HepG2 (cell line): ENCODE measurements at regions not wholly inside any gene's neighbourhood (a gene's known extent, or its start where the extent isn't known, plus 50 kb on each side); places are given as distances from the start of the nearest gene placed in this dataset.

ENCODE experiments used
- KAT7 ChIP-seq: IDR thresholded peaks from 2 replicates; pipeline ENCODE4 v1.6.1; 2018; ENCODE audit warnings: borderline replicate concordance, missing compliant biosample characterization
- KDM4B ChIP-seq: sonication (generic); formaldehyde crosslinking; IDR thresholded peaks from 2 replicates; pipeline ENCODE4 v1.4.0; 2020; ENCODE audit warnings: missing genetic modification reagents
- SRSF1 ChIP-seq: fragments of 200-400 bp; formaldehyde crosslinking; optimal IDR thresholded peaks from 2 replicates; pipeline ENCODE3; 2017; ENCODE audit warnings: mild to moderate bottlenecking, low read depth, low read length, moderate library complexity
- TF ChIP-seq, protein P1 (sequence below): sonication (generic); formaldehyde crosslinking; IDR thresholded peaks from 2 replicates; pipeline ENCODE4 v1.4.0; 2020; ENCODE audit warnings: missing genetic modification reagents
- TF ChIP-seq, protein P2 (sequence below): sonication (generic); formaldehyde crosslinking; IDR thresholded peaks from 2 replicates; pipeline ENCODE4 v1.5.0; 2020; ENCODE audit warnings: missing genetic modification reagents

DNA sequence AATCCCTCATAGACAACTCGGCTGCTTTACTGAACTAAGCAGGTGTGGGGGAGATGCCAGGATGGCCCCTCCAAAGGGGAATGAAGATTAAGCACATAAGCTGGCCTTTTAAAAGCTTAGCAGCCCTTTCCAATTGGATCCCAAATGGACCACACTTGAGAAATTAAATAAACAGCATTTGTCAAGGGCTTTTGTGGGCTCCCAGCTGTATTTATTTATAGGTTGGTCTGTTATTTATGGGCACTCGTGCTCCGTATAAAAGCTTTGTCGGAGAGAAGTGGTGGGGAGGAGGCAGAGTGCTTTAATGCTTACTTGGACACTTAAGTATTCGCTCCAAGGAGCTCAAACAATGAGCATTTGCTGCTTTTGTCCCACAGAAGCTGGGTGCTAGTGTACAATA lies 580.2 kb downstream of the MED13L start:
- TF ChIP-seq, protein P1, sequence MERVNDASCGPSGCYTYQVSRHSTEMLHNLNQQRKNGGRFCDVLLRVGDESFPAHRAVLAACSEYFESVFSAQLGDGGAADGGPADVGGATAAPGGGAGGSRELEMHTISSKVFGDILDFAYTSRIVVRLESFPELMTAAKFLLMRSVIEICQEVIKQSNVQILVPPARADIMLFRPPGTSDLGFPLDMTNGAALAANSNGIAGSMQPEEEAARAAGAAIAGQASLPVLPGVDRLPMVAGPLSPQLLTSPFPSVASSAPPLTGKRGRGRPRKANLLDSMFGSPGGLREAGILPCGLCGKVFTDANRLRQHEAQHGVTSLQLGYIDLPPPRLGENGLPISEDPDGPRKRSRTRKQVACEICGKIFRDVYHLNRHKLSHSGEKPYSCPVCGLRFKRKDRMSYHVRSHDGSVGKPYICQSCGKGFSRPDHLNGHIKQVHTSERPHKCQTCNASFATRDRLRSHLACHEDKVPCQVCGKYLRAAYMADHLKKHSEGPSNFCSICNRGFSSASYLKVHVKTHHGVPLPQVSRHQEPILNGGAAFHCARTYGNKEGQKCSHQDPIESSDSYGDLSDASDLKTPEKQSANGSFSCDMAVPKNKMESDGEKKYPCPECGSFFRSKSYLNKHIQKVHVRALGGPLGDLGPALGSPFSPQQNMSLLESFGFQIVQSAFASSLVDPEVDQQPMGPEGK (CRISPR knock-in tag), result no peak
- TF ChIP-seq SRSF1 (no peak), KAT7 (CRISPR knock-in tag) (no peak), KDM4B (no peak)
- TF ChIP-seq, protein P2, sequence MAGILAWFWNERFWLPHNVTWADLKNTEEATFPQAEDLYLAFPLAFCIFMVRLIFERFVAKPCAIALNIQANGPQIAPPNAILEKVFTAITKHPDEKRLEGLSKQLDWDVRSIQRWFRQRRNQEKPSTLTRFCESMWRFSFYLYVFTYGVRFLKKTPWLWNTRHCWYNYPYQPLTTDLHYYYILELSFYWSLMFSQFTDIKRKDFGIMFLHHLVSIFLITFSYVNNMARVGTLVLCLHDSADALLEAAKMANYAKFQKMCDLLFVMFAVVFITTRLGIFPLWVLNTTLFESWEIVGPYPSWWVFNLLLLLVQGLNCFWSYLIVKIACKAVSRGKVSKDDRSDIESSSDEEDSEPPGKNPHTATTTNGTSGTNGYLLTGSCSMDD (CRISPR knock-in tag), result no peak
